ENCODE measurements at regions not wholly inside any gene's neighbourhood (a gene's known extent, or its start where the extent isn't known, plus 50 kb on each side); places are given as distances from the start of the nearest gene placed in this dataset.

GRCh38 chr2:146068051-146068450, 1548.1 kb upstream of the ZEB2 start:
- FAIRE-seq (no peak), DNase-seq (no peak)
- Histone ChIP-seq H3K36me3 (ENCODE audit: control insufficient read depth in 2 of 3, insufficient read depth in 3 of 3, low read length in 3 of 3) (no peaks in the 10 kb centered on the region), H3K4me1 (ENCODE audit: control insufficient read depth in 2 of 3, insufficient read depth in 2 of 3, low read depth in 1 of 3, low read length in 3 of 3) (no peaks in the 10 kb centered on the region), H3K27me3 (ENCODE audit: control insufficient read depth, insufficient read depth, low read length) (no peaks in the 10 kb centered on the region), H3K9ac (ENCODE audit: low read length in 3 of 3) (no peak overlapping the region), H3K9me3 (ENCODE audit: control insufficient read depth in 2 of 3, insufficient read depth in 1 of 3, low read length in 3 of 3) (no peaks in the 10 kb centered on the region), H3K27ac (ENCODE audit: low read depth in 2 of 2, low read length in 2 of 2) (no peak overlapping the region), H3K4me3 (ENCODE audit: low read length in 3 of 3) (no peak overlapping the region)
- no peak for TF ChIP-seq CTCF (IDR thresholded peaks at IDR 0.05; ENCODE audit: borderline replicate concordance, extremely low read depth, insufficient read depth)
- intact Hi-C loops (cut with DNase I) = no loop called here

GRCh38 chr2:146048141-146048540, 1528.2 kb upstream of the ZEB2 start:
- intact Hi-C loops (cut with DNase I) = no loop called here
- Histone ChIP-seq H3K27ac (ENCODE audit: low read depth in 2 of 2, low read length in 2 of 2) (no peak overlapping the region), H3K4me1 (ENCODE audit: control insufficient read depth in 2 of 3, insufficient read depth in 2 of 3, low read depth in 1 of 3, low read length in 3 of 3) (no peaks in the 10 kb centered on the region), H3K36me3 (ENCODE audit: control insufficient read depth in 2 of 3, insufficient read depth in 3 of 3, low read length in 3 of 3) (no peaks in the 10 kb centered on the region), H3K9me3 (ENCODE audit: control insufficient read depth in 2 of 3, insufficient read depth in 1 of 3, low read length in 3 of 3) (no peaks in the 10 kb centered on the region), H3K9ac (ENCODE audit: low read length in 3 of 3) (no peak overlapping the region), H3K4me3 (ENCODE audit: low read length in 3 of 3) (no peak overlapping the region), H3K27me3 (ENCODE audit: control insufficient read depth, insufficient read depth, low read length) (no peaks in the 10 kb centered on the region)
- TF ChIP-seq CTCF (IDR thresholded peaks at IDR 0.05; ENCODE audit: borderline replicate concordance, extremely low read depth, insufficient read depth) = no peak
- FAIRE-seq (no peak), DNase-seq (no peak)

GRCh38 chr2:146041274-146041910, 1521.5 kb upstream of the ZEB2 start:
- Histone ChIP-seq H3K4me3 (ENCODE audit: low read length in 3 of 3) (no peak overlapping the region), H3K27ac (ENCODE audit: low read depth in 2 of 2, low read length in 2 of 2) (no peak overlapping the region), H3K9ac (ENCODE audit: low read length in 3 of 3) (no peak overlapping the region), H3K27me3 (ENCODE audit: control insufficient read depth, insufficient read depth, low read length) (no peaks in the 10 kb centered on the region), H3K4me1 (ENCODE audit: control insufficient read depth in 2 of 3, insufficient read depth in 2 of 3, low read depth in 1 of 3, low read length in 3 of 3) (no peaks in the 10 kb centered on the region), H3K36me3 (ENCODE audit: control insufficient read depth in 2 of 3, insufficient read depth in 3 of 3, low read length in 3 of 3) (no peaks in the 10 kb centered on the region), H3K9me3 (ENCODE audit: control insufficient read depth in 2 of 3, insufficient read depth in 1 of 3, low read length in 3 of 3) (no peaks in the 10 kb centered on the region)
- no peak for FAIRE-seq
- no peak for TF ChIP-seq CTCF (IDR thresholded peaks at IDR 0.05; ENCODE audit: borderline replicate concordance, extremely low read depth, insufficient read depth)
- DNase-seq = no peak
- intact Hi-C loops (cut with DNase I) = no loop called here

GRCh38 chr2:146040051-146040450, 1520.1 kb upstream of the ZEB2 start:
- H3K9me3 ChIP-seq (ENCODE audit: control insufficient read depth in 2 of 3, insufficient read depth in 1 of 3, low read length in 3 of 3) = no peaks in the 10 kb centered on the region
- no peak overlapping the region for H3K9ac ChIP-seq (ENCODE audit: low read length in 3 of 3)
- no peak for DNase-seq
- H3K4me1 ChIP-seq (ENCODE audit: control insufficient read depth in 2 of 3, insufficient read depth in 2 of 3, low read depth in 1 of 3, low read length in 3 of 3) = no peaks in the 10 kb centered on the region
- H3K4me3 ChIP-seq (ENCODE audit: low read length in 3 of 3) = no peak overlapping the region
- intact Hi-C loops (cut with DNase I) = no loop called here
- FAIRE-seq = no peak
- no peaks in the 10 kb centered on the region for H3K36me3 ChIP-seq (ENCODE audit: control insufficient read depth in 2 of 3, insufficient read depth in 3 of 3, low read length in 3 of 3)
- no peak for TF ChIP-seq CTCF (IDR thresholded peaks at IDR 0.05; ENCODE audit: borderline replicate concordance, extremely low read depth, insufficient read depth)
- no peak overlapping the region for H3K27ac ChIP-seq (ENCODE audit: low read depth in 2 of 2, low read length in 2 of 2)
- no peaks in the 10 kb centered on the region for H3K27me3 ChIP-seq (ENCODE audit: control insufficient read depth, insufficient read depth, low read length)

All from kidney (tissue), 13 donors.